ENCODE measurements at regions not wholly inside any gene's neighbourhood (a gene's known extent, or its start where the extent isn't known, plus 50 kb on each side); places are given as distances from the start of the nearest gene placed in this dataset.
A peak's percentile ranks its signal among the peaks of the same experiment; 100 is the strongest.

DNA sequence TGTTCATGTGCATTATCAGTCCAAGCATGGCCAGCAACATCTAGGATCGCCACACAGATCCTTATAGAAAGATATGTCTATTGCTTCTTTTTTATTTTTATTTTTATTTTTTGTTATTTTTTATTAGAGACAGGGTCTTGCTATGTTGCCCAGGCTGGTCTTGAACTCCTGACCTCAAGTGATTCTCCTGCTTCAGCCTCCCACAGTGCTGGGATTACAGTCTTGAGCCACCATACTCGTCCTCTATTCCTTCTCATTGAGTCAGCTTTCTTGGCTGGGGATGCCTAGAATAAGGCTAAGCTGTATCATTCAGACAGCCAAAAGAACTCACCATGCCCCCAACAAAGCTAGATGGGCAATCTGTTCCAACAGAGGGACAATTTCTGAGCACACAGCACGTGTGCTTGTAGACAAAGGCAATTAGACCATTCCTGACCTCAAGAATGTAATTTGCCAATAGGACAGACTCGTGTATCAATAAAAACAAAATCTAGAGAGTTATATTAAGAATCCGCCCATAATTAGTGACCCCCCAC, 264.0 kb upstream of the NEBL start:
- Mint-ChIP-seq H3K27me3 (no peaks in the 10 kb centered on the region), H3K4me1 (ENCODE audit: unreplicated experiment) (peaks cover 16% of the 10 kb centered on the region), H3K9me3 (no peaks in the 10 kb centered on the region), H3K27ac (no peak overlapping the region), H3K36me3 (peaks cover 3% of the 10 kb centered on the region), H3K4me3 (no peak overlapping the region)
- TF ChIP-seq, protein P1, sequence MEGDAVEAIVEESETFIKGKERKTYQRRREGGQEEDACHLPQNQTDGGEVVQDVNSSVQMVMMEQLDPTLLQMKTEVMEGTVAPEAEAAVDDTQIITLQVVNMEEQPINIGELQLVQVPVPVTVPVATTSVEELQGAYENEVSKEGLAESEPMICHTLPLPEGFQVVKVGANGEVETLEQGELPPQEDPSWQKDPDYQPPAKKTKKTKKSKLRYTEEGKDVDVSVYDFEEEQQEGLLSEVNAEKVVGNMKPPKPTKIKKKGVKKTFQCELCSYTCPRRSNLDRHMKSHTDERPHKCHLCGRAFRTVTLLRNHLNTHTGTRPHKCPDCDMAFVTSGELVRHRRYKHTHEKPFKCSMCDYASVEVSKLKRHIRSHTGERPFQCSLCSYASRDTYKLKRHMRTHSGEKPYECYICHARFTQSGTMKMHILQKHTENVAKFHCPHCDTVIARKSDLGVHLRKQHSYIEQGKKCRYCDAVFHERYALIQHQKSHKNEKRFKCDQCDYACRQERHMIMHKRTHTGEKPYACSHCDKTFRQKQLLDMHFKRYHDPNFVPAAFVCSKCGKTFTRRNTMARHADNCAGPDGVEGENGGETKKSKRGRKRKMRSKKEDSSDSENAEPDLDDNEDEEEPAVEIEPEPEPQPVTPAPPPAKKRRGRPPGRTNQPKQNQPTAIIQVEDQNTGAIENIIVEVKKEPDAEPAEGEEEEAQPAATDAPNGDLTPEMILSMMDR (conservative IDR thresholded peaks at IDR 0.05): no peak
- DNase-seq (ENCODE audit: extremely low spot score, unreplicated experiment): no peak

GRCh38 chr10:21160116-21160515, 263.0 kb upstream of the NEBL start:
- Mint-ChIP-seq H3K9me3 (no peaks in the 10 kb centered on the region), H3K4me3 (no peak overlapping the region), H3K4me1 (ENCODE audit: unreplicated experiment) (peaks cover 26% of the 10 kb centered on the region), H3K36me3 (peaks cover 3% of the 10 kb centered on the region), H3K27ac (no peak overlapping the region), H3K27me3 (no peaks in the 10 kb centered on the region)
- no peak for DNase-seq (ENCODE audit: extremely low spot score, unreplicated experiment)
- TF ChIP-seq, protein P1 (conservative IDR thresholded peaks at IDR 0.05): no peak

GRCh38 chr10:21159669-21160068, 262.6 kb upstream of the NEBL start:
- H3K4me1 Mint-ChIP-seq (ENCODE audit: unreplicated experiment): peaks cover 26% of the 10 kb centered on the region
- H3K27ac Mint-ChIP-seq: no peak overlapping the region
- DNase-seq (ENCODE audit: extremely low spot score, unreplicated experiment): no peak
- no peaks in the 10 kb centered on the region for H3K9me3 Mint-ChIP-seq
- H3K4me3 Mint-ChIP-seq: no peak overlapping the region
- peaks cover 3% of the 10 kb centered on the region for H3K36me3 Mint-ChIP-seq
- no peaks in the 10 kb centered on the region for H3K27me3 Mint-ChIP-seq
- TF ChIP-seq, protein P1 (conservative IDR thresholded peaks at IDR 0.05): peak; percentile 28

DNA sequence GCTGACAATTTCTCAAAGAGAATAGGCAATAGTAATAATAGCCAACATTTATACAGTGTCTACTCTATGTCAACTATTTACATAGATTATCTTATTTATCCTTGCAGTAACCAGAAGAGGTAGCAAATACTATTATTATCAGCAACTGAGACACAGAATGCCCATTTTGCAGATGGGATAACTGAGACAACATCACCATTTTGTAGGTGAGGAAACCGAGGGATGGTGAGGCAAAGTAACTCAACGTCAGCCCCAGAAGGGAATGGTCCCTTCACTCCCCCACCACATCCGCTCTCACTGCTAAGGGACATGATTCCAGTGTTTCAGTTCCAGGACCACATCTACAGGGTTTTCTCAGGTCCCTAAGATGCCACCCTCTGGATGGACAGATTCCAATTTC, 261.2 kb upstream of the NEBL start:
- DNase-seq (ENCODE audit: extremely low spot score, unreplicated experiment): no peak
- no peaks in the 10 kb centered on the region for H3K9me3 Mint-ChIP-seq
- no peaks in the 10 kb centered on the region for H3K27me3 Mint-ChIP-seq
- H3K27ac Mint-ChIP-seq: no peak overlapping the region
- no peak overlapping the region for H3K4me3 Mint-ChIP-seq
- peaks cover 3% of the 10 kb centered on the region for H3K36me3 Mint-ChIP-seq
- TF ChIP-seq, protein P1 (conservative IDR thresholded peaks at IDR 0.05): no peak
- H3K4me1 Mint-ChIP-seq (ENCODE audit: unreplicated experiment): peaks cover 26% of the 10 kb centered on the region

GRCh38 chr10:21157664-21158063, 260.6 kb upstream of the NEBL start:
- peaks cover 26% of the 10 kb centered on the region for H3K4me1 Mint-ChIP-seq (ENCODE audit: unreplicated experiment)
- no peak for DNase-seq (ENCODE audit: extremely low spot score, unreplicated experiment)
- H3K36me3 Mint-ChIP-seq: peaks cover 3% of the 10 kb centered on the region
- TF ChIP-seq, protein P1 (conservative IDR thresholded peaks at IDR 0.05): no peak
- no peak overlapping the region for H3K4me3 Mint-ChIP-seq
- H3K27ac Mint-ChIP-seq: no peak overlapping the region
- no peaks in the 10 kb centered on the region for H3K9me3 Mint-ChIP-seq
- no peaks in the 10 kb centered on the region for H3K27me3 Mint-ChIP-seq

GRCh38 chr10:21150166-21150565, 253.1 kb upstream of the NEBL start:
- no peak for DNase-seq (ENCODE audit: extremely low spot score, unreplicated experiment)
- Mint-ChIP-seq H3K9me3 (peaks cover 6% of the 10 kb centered on the region), H3K36me3 (peaks cover 4% of the 10 kb centered on the region), H3K4me3 (no peak overlapping the region), H3K27me3 (no peaks in the 10 kb centered on the region), H3K27ac (no peak overlapping the region), H3K4me1 (ENCODE audit: unreplicated experiment) (peaks cover 4% of the 10 kb centered on the region)
- TF ChIP-seq, protein P1 (conservative IDR thresholded peaks at IDR 0.05): no peak

Data from type B pancreatic cell (in vitro differentiated cells).